Endodermal cell (in vitro differentiated cells): ENCODE measurements at regions not wholly inside any gene's neighbourhood (a gene's known extent, or its start where the extent isn't known, plus 50 kb on each side); places are given as distances from the start of the nearest gene placed in this dataset.

Experiments used
- DNase-seq: peaks from one replicate; pipeline ENCODE4 v3.0.0-alpha.2; 2017
- H3K27ac ChIP-seq: 2 replicates; pipeline ENCODE4 v1.5.1; 2013; ENCODE audit warnings: mild to moderate bottlenecking, low read depth, low read length, moderate library complexity
- H3K27me3 ChIP-seq: 2 replicates; pipeline ENCODE4 v1.6.1; 2013; ENCODE audit warnings: mild to moderate bottlenecking, low read length, moderate library complexity; ENCODE audit not compliant: insufficient read depth, control insufficient read depth, poor library complexity, severe bottlenecking
- H3K36me3 ChIP-seq: 2 replicates; pipeline ENCODE4 v1.7.0; 2013; ENCODE audit warnings: mild to moderate bottlenecking, low read length, moderate library complexity; ENCODE audit not compliant: control insufficient read depth, insufficient read depth
- H3K4me1 ChIP-seq: one replicate; pipeline ENCODE4 v1.7.0; 2013; ENCODE audit warnings: low read length; ENCODE audit not compliant: control insufficient read depth, insufficient read depth
- H3K4me3 ChIP-seq: 2 replicates; pipeline ENCODE4 v1.5.1; 2013; ENCODE audit warnings: mild to moderate bottlenecking, low read length, moderate library complexity
- H3K9ac ChIP-seq: 2 replicates; pipeline ENCODE4 v1.6.1; 2013; ENCODE audit warnings: mild to moderate bottlenecking, low read length, moderate library complexity; ENCODE audit not compliant: poor library complexity, severe bottlenecking; ENCODE audit errors: extremely low read depth
- H3K9me3 ChIP-seq: 2 replicates; pipeline ENCODE4 v1.6.1; 2013; ENCODE audit warnings: mild to moderate bottlenecking, low read length, moderate library complexity; ENCODE audit not compliant: control insufficient read depth
- H3K27ac Mint-ChIP-seq: 2 replicates; pipeline ENCODE4 v1.8.0; 2020; ENCODE audit warnings: mixed read lengths
- H3K27me3 Mint-ChIP-seq: 2 replicates; pipeline ENCODE4 v1.8.0; 2021; ENCODE audit warnings: mild to moderate bottlenecking, mixed read lengths; ENCODE audit not compliant: insufficient read depth
- H3K36me3 Mint-ChIP-seq: 2 replicates; pipeline ENCODE4 v1.8.0; 2020; ENCODE audit warnings: low read depth, mixed read lengths
- H3K4me1 Mint-ChIP-seq: 2 replicates; pipeline ENCODE4 v1.8.0; 2020; ENCODE audit warnings: mixed read lengths
- H3K4me3 Mint-ChIP-seq: 2 replicates; pipeline ENCODE4 v1.8.0; 2020; ENCODE audit warnings: mild to moderate bottlenecking, moderate library complexity, mixed read lengths
- H3K9me3 Mint-ChIP-seq: 2 replicates; pipeline ENCODE4 v1.8.0; 2020; ENCODE audit warnings: mild to moderate bottlenecking, mixed read lengths
- CTCF ChIP-seq: fragments of 200-600 bp; sonication (generic); conservative IDR thresholded peaks from 2 replicates; pipeline ENCODE4 v1.5.0; 2021; ENCODE audit warnings: antibody characterized with exemption, mild to moderate bottlenecking
- WGBS, 2 experiments: methylation state at CpG; one replicate each; pipeline versions ENCODE4 v1.1.5 to v1.1.7; 2013; ENCODE audit warnings: missing lambda C conversion rate in 2 of 2, mixed read lengths in 1 of 2; ENCODE audit not compliant: insufficient coverage in 1 of 2, insufficient read length in 1 of 2; 5-methylcytosine and 5-hydroxymethylcytosine counted together

GRCh38 chr7:57354195-57354594, 95.8 kb upstream of the ZNF716 start:
- no peaks in the 10 kb centered on the region for H3K4me1 ChIP-seq
- no peaks in the 10 kb centered on the region for H3K36me3 ChIP-seq
- H3K4me3 ChIP-seq, result peak overlapping the region; percentile 23
- no peak for TF ChIP-seq CTCF
- peaks cover 66% of the 10 kb centered on the region for H3K9me3 ChIP-seq
- no peak for DNase-seq
- no peak overlapping the region for H3K9ac ChIP-seq
- no peaks in the 10 kb centered on the region for H3K4me1 Mint-ChIP-seq
- no peak overlapping the region for H3K4me3 Mint-ChIP-seq
- H3K27ac Mint-ChIP-seq, result no peak overlapping the region
- H3K9me3 Mint-ChIP-seq, result peaks cover 97% of the 10 kb centered on the region
- no peaks in the 10 kb centered on the region for H3K27me3 ChIP-seq
- no peaks in the 10 kb centered on the region for H3K27me3 Mint-ChIP-seq
- H3K27ac ChIP-seq, result no peak overlapping the region
- no peaks in the 10 kb centered on the region for H3K36me3 Mint-ChIP-seq
- WGBS, 2 experiments, result 83% methylated on average over 3 of the region's 3 CpGs; no CpG with 5 or more reads in 1 of the 2 experiments

DNA sequence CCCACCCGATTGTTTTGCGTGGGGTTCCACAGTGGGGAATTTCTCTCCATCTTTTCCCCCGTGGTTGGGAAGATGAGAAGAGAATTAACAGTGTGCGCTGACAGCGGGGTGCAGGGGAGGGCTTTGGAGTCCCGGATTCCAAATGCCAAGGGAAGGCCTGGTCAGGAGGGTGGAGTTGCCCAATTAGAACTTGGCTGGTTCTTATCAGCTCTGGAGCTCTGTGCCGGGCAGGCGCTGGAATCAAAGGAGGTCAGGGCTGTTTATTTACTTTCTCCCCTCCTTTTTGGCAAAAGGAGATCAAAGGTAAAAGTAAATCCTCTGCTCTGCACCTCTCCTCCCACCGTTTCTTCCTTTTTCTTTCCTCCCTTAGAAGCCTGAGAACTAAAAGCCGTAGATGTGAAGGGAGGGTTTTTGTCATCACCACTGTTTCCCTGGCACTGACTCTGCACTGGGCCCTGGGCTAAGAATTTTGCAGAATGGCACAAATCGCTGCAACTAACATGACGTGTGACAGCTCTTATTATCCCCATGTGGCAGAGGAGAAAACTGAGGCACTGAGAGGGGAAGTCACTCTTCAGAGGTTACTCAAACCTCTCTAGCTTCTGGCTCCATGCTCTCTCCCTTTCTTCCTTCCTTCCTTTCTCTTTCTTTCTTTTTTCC, 95.2 kb upstream of the ZNF716 start:
- H3K9me3 ChIP-seq, result peaks cover 67% of the 10 kb centered on the region
- H3K27ac Mint-ChIP-seq, result no peak overlapping the region
- TF ChIP-seq CTCF, result no peak
- no peak overlapping the region for H3K27ac ChIP-seq
- H3K4me3 Mint-ChIP-seq, result no peak overlapping the region
- no peak overlapping the region for H3K4me3 ChIP-seq
- 86% methylated on average over 4 to 11 of the region's 12 CpGs for WGBS, 2 experiments
- H3K4me1 ChIP-seq, result no peaks in the 10 kb centered on the region
- H3K9me3 Mint-ChIP-seq, result peaks cover 97% of the 10 kb centered on the region
- no peaks in the 10 kb centered on the region for H3K36me3 ChIP-seq
- no peak for DNase-seq
- H3K27me3 ChIP-seq, result no peaks in the 10 kb centered on the region
- no peaks in the 10 kb centered on the region for H3K4me1 Mint-ChIP-seq
- no peaks in the 10 kb centered on the region for H3K27me3 Mint-ChIP-seq
- H3K36me3 Mint-ChIP-seq, result no peaks in the 10 kb centered on the region
- H3K9ac ChIP-seq, result no peak overlapping the region

DNA sequence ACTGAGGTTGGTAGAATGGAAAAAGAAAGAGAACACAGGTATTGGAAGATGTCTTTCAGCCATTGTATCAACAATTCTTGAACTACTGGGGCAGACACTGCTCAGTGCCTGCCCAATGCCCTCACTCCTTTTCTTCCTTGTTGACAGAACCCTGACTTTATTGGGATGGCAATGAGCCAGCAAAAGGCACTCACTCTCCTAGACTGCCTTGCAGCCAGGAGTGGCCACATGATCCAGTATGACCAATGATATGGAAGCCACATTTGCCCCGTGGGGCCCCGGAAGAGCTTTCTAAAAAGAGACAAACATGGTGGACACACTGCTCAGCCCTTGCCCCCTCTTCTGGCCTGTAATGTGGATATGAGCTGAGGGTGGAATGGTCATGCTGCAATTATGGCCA, 88.6 kb upstream of the ZNF716 start:
- H3K4me3 Mint-ChIP-seq, result no peak overlapping the region
- Histone ChIP-seq H3K9ac (no peak overlapping the region), H3K36me3 (no peaks in the 10 kb centered on the region), H3K9me3 (peaks cover 67% of the 10 kb centered on the region), H3K27ac (no peak overlapping the region), H3K4me3 (no peak overlapping the region), H3K27me3 (no peaks in the 10 kb centered on the region), H3K4me1 (no peaks in the 10 kb centered on the region)
- DNase-seq, result no peak
- no peaks in the 10 kb centered on the region for H3K27me3 Mint-ChIP-seq
- peaks cover 98% of the 10 kb centered on the region for H3K9me3 Mint-ChIP-seq
- TF ChIP-seq CTCF, result no peak
- H3K36me3 Mint-ChIP-seq, result peaks cover 5% of the 10 kb centered on the region
- H3K4me1 Mint-ChIP-seq, result no peaks in the 10 kb centered on the region
- 77 to 85% methylated on average over 2 of the region's 2 CpGs for WGBS, 2 experiments
- no peak overlapping the region for H3K27ac Mint-ChIP-seq
